Motor neuron (in vitro differentiated cells): ENCODE measurements at regions not wholly inside any gene's neighbourhood (a gene's known extent, or its start where the extent isn't known, plus 50 kb on each side); places are given as distances from the start of the nearest gene placed in this dataset.
A peak's percentile ranks its signal among the peaks of the same experiment; 100 is the strongest.

Source experiments
- ATAC-seq, 8 experiments: fragments of 200-7000 bp; cut with Tn5 transposase; replicated peaks in 6 of 8; 2 replicates each; pipeline ENCODE4 v1.8.0; 2021; ENCODE audit warnings: mild to moderate bottlenecking in 8 of 8, moderate library complexity in 8 of 8
- H3K27ac ChIP-seq, 2 donors: fragments of 250-450 bp; sonication (Bioruptor Pico); 2 replicates each; pipeline ENCODE4 v1.9.0; 2021; ENCODE audit warnings: antibody characterized with exemption in 2 of 2, mild to moderate bottlenecking in 2 of 2, moderate library complexity in 1 of 2
- H3K4me1 ChIP-seq, 2 donors: fragments of 250-450 bp; sonication (Bioruptor Pico); replicated peaks in 1 of 2; 2 replicates each; pipeline ENCODE4 v1.6.1; 2021; ENCODE audit warnings: antibody characterized with exemption in 2 of 2, mild to moderate bottlenecking in 2 of 2, moderate library complexity in 1 of 2
- H3K4me3 ChIP-seq, 5 donors: fragments of 250-450 bp; sonication (Bioruptor Pico); 2 replicates each; pipeline ENCODE4 v1.9.0; 2021; ENCODE audit warnings: antibody characterized with exemption in 5 of 5, mild to moderate bottlenecking in 5 of 5, moderate library complexity in 4 of 5
- WGBS, 10 experiments: fragments of 450-650 bp; shearing (Covaris generic); methylation state at CpG; one replicate each; pipeline ENCODE4 v1.0.0; 2022; 5-methylcytosine and 5-hydroxymethylcytosine counted together
- in situ Hi-C, 9 experiments: fragments of 400-800 bp; cut with MboI; loops; one replicate each; pipeline ENCODE4 v1.15.0; 2021; ENCODE audit warnings: low sequenced_read_pairs in 9 of 9, low pct_unique_long_range_greater_than_20kb in 2 of 9; ENCODE audit not compliant: unreplicated experiment in 9 of 9

DNA sequence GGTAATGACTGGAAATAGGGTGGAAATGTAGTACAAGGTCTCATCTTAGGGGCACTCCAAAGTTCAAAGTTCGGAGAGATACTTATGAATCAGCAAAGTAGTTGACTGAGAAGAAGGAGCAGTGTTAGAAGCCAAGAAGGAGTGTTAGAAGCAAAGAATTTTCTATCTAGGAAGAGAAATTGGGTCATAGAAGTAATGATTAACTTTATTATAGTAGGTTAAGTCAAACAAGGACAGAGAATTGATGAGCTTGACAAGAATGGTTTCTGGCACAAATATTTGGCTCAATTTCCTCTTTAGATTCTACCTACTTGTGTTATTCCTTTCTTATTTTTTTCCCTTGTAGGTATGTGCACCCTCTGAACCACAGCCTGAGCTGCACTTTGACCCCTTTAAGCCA lies 810.5 kb upstream of the LRFN5 start:
- ATAC-seq, result no peak
- in situ Hi-C loops, result no loop called here
- WGBS, 10 experiments, result 0 to 100% (median 86%) methylated on average over 1 of the region's 1 CpG; no CpG with 5 or more reads in 1 of the 10 experiments
- Histone ChIP-seq H3K27ac (no peak overlapping the region), H3K4me1 (no peaks in the 10 kb centered on the region), H3K4me3 (no peak overlapping the region)

GRCh38 chr14:40784860-40785259 lies 821.8 kb upstream of the LRFN5 start:
- Histone ChIP-seq H3K4me3 (no peak overlapping the region), H3K4me1 (no peaks in the 10 kb centered on the region), H3K27ac (no peak overlapping the region)
- 0 to 100% (median 89%) methylated on average over 1 to 7 of the region's 9 CpGs; no CpG with 5 or more reads in 4 of the 10 experiments for WGBS, 10 experiments
- no peak for ATAC-seq
- in situ Hi-C loops, result no loop called here

- ATAC-seq, result no peak
- no peaks in the 10 kb centered on the region for H3K4me1 ChIP-seq
- in situ Hi-C loops, result no loop called here
- 0 to 100% (median 67%) methylated on average over 1 of the region's 1 CpG; no CpG with 5 or more reads in 3 of the 10 experiments for WGBS, 10 experiments
- no peak overlapping the region for H3K4me3 ChIP-seq
- no peak overlapping the region for H3K27ac ChIP-seq
Measured at GRCh38 chr14:40762685-40763084, 844.0 kb upstream of the LRFN5 start.

- Histone ChIP-seq H3K4me3 (no peak overlapping the region), H3K4me1 (no peaks in the 10 kb centered on the region), H3K27ac (no peak overlapping the region)
- 0 to 100% (median 86%) methylated on average over 1 to 2 of the region's 2 CpGs for WGBS, 10 experiments
- in situ Hi-C loops, result no loop called here
- ATAC-seq, result no peak
Measured at GRCh38 chr14:40762177-40762576, 844.5 kb upstream of the LRFN5 start.

GRCh38 chr14:40760704-40761103 lies 846.0 kb upstream of the LRFN5 start:
- Histone ChIP-seq H3K4me1 (no peaks in the 10 kb centered on the region), H3K4me3 (no peak overlapping the region), H3K27ac (no peak overlapping the region)

DNA sequence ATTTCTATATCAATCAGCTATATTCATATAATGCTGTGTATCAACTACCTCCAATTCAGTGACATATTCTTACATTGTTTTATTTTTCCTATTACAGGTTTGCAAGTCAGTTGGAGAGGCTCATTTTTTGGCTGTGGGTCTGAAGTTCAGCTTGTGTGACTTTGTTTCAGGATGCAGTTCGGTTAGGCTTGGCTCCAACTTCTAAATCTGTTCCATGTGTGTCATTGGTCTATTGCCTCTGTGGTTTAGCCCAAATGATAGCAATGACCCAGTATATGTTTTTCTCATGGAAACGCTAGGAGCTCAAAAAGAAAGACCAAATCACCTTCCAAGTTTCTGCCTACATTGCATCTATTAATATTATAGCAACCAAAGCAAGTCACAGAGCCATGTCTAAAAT lies 848.6 kb upstream of the LRFN5 start:
- Histone ChIP-seq H3K27ac (no peak overlapping the region), H3K4me1 (no peaks in the 10 kb centered on the region), H3K4me3 (no peak overlapping the region)
- ATAC-seq, result no peak
- in situ Hi-C loops, result no loop called here
- WGBS, 10 experiments, result 0 to 94% (median 14%) methylated on average over 1 to 2 of the region's 2 CpGs; no CpG with 5 or more reads in 3 of the 10 experiments

More at GRCh38 chr14:40760704-40761103, 846.0 kb upstream of the LRFN5 start:
- ATAC-seq, result no peak
- in situ Hi-C loops, result no loop called here

- in situ Hi-C loops, result no loop called here
- 6 to 100% (median 78%) methylated on average over 1 to 3 of the region's 3 CpGs for WGBS, 10 experiments
Measured at GRCh38 chr14:40757376-40757950, 849.2 kb upstream of the LRFN5 start.

DNA sequence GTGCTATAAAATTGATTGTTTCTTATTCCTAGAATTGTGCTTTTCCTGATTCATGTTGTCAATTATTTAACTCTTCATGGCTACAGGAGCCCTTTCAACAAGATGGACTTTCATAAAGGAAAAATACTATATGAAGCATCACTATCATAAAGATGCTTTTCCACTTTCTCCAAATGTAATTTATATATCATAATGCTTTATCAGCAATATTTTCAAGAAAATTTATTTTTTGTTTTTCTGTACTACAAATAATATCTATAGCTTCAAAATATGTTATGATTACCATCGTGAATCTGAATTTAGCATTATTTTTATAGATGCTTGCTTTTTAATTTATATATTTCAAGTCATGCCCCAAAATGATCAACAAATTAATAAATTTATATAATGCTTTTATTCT lies 873.5 kb upstream of the LRFN5 start:
- Histone ChIP-seq H3K4me3 (no peak overlapping the region), H3K27ac (no peak overlapping the region), H3K4me1 (no peaks in the 10 kb centered on the region)
- 0 to 100% (median 94%) methylated on average over 1 of the region's 1 CpG for WGBS, 10 experiments
- no peak for ATAC-seq
- in situ Hi-C loops, result no loop called here

More at GRCh38 chr14:40757376-40757950, 849.2 kb upstream of the LRFN5 start:
- no peaks in the 10 kb centered on the region for H3K4me1 ChIP-seq
- H3K4me3 ChIP-seq, result no peak overlapping the region
- no peak overlapping the region for H3K27ac ChIP-seq
- no peak for ATAC-seq

DNA sequence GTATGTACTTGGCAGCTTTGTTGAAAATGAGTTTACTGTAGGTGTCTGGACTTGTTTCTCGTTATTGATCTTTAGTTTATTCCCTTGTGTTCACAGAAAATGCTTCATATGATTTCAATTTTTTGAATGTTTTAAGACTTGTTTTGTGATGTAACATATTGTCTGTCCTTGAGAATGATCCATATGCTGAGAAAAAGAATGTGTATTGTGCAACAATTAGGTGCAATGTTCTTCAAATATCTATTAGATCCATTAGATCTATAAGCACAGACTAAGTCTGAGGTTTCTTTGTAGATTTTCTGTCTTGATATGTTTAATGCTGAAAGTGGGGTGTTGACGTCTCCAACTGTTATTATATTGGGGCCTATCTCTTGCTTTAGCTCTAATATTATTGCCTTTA lies 879.6 kb upstream of the LRFN5 start:
- no peak overlapping the region for H3K4me3 ChIP-seq
- WGBS, 10 experiments, result 0 to 94% (median 83%) methylated on average over 1 to 2 of the region's 2 CpGs; no CpG with 5 or more reads in 1 of the 10 experiments
- no peaks in the 10 kb centered on the region for H3K4me1 ChIP-seq
- in situ Hi-C loops, result no loop called here
- H3K27ac ChIP-seq, result no peak overlapping the region
- no peak for ATAC-seq

DNA sequence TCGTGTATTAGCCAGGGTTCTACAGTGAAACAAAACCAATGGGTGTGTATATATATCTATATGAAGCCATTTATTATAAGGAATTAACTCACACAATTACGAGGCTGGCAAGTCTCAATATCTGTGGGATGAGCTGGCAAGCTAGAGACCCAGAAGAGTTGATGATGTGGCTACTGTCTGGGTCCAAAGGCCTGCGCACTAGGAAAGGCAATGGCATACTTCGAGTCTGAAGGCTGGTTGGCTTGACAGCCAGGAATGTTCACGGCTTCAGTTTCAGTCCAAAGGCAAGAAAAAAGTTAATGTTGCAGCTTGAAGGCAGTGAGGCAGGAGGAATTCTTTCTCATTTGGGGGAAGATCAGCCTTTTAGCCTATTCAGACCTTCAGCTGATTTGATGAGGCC lies 893.3 kb upstream of the LRFN5 start:
- no peak overlapping the region for H3K4me3 ChIP-seq

GRCh38 chr14:40697231-40697630 lies 909.4 kb upstream of the LRFN5 start:
- WGBS, 10 experiments, result 0 to 91% (median 83%) methylated on average over 1 of the region's 1 CpG; no CpG with 5 or more reads in 3 of the 10 experiments
- ATAC-seq, result peak in 3 of 8 experiments; percentile 35 to 76 (median 51)
- Histone ChIP-seq H3K27ac (no peak overlapping the region), H3K4me1 (no peaks in the 10 kb centered on the region), H3K4me3 (no peak overlapping the region)
- in situ Hi-C loops, result no loop called here

More for the DNA sequence above, 893.3 kb upstream of the LRFN5 start:
- peak in 4 of 8 experiments; percentile 24 to 100 (median 73) for ATAC-seq
- in situ Hi-C loops, result no loop called here
- WGBS, 10 experiments, result 8 to 100% (median 67%) methylated on average over 1 to 5 of the region's 5 CpGs; no CpG with 5 or more reads in 1 of the 10 experiments
- Histone ChIP-seq H3K4me1 (no peaks in the 10 kb centered on the region), H3K27ac (no peak overlapping the region)

GRCh38 chr14:40694023-40694422 lies 912.7 kb upstream of the LRFN5 start:
- H3K27ac ChIP-seq, result no peak overlapping the region
- in situ Hi-C loops, result no loop called here
- no peaks in the 10 kb centered on the region for H3K4me1 ChIP-seq
- peak in 1 of 8 experiments; percentile 62 for ATAC-seq
- WGBS, 10 experiments, result 0 to 100% (median 100%) methylated on average over 1 to 2 of the region's 3 CpGs; no CpG with 5 or more reads in 3 of the 10 experiments
- no peak overlapping the region for H3K4me3 ChIP-seq

GRCh38 chr14:40691066-40691465 lies 915.6 kb upstream of the LRFN5 start:
- in situ Hi-C loops, result no loop called here
- no peak for ATAC-seq
- Histone ChIP-seq H3K27ac (no peak overlapping the region), H3K4me1 (no peaks in the 10 kb centered on the region), H3K4me3 (no peak overlapping the region)
- WGBS, 10 experiments, result 0 to 100% (median 92%) methylated on average over 2 of the region's 2 CpGs

DNA sequence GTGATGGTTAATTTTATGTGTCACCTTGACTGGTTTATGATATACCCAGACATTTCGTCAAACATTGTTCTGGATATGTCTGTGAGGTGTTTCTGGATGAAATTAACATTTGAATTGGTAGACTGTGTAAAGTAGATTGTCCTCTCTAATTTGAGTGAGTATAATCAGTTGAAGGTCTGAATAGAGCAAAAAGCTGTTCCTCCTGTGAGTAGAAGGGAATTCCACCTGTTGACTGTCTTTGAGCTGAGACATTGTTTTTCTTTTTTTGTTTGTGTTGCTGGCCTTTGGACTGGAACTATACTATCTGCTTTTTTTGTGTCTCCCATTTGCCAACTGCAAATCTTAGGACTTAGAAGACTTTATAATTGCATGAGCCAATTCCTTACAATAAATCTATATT lies 920.9 kb upstream of the LRFN5 start:
- Histone ChIP-seq H3K27ac (no peak overlapping the region), H3K4me3 (no peak overlapping the region), H3K4me1 (no peaks in the 10 kb centered on the region)
- WGBS, 10 experiments, result 0 to 100% (median 78%) methylated on average over 1 of the region's 1 CpG
- in situ Hi-C loops, result no loop called here
- no peak for ATAC-seq
